NB4 (cell line): ENCODE measurements at regions not wholly inside any gene's neighbourhood (a gene's known extent, or its start where the extent isn't known, plus 50 kb on each side); places are given as distances from the start of the nearest gene placed in this dataset.

Experiments used
- DNase-seq: peaks from one replicate; pipeline ENCODE4 v3.0.0; 2010; ENCODE audit warnings: low read depth
- H3K4me3 ChIP-seq: one replicate; pipeline ENCODE4 v1.5.1; 2011; ENCODE audit warnings: mild to moderate bottlenecking, low read depth, low read length, moderate library complexity
- MYC ChIP-seq: IDR thresholded peaks from 2 replicates; pipeline ENCODE4 v1.6.1; 2011; ENCODE audit warnings: low read depth, low read length
- POLR2A ChIP-seq: IDR thresholded peaks from 2 replicates; pipeline ENCODE4 v1.6.1; 2011; ENCODE audit warnings: mild to moderate bottlenecking; ENCODE audit not compliant: insufficient read length; ENCODE audit errors: extremely low read depth
- TF ChIP-seq, protein P1 (sequence below): IDR thresholded peaks from one replicate; pipeline ENCODE4 v1.5.1; 2012; ENCODE audit warnings: low read depth, low read length
- TF ChIP-seq, protein P2 (sequence below): IDR thresholded peaks from 2 replicates; pipeline ENCODE4 v1.6.1; 2011; ENCODE audit warnings: low read depth, low read length

DNA sequence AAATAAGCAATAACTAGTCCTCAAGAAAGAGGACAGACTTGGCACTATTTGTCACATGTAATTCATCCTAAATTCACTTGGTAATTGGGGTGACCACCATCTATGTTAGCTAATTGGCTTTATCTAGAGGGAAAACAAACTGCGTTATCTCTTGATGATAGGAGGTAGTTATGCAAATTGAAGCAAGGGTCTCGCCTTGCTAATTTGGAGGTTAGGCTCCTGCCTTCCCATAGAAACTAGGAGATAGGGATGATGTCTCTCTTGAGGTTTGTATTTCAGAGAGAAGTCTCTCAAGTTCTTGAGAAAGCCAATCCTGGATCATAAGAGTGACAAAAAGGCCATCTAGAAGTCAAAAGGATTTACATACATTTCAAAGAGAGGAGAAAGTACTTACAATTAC lies 179.9 kb downstream of the SLITRK6 start:
- TF ChIP-seq, protein P1, sequence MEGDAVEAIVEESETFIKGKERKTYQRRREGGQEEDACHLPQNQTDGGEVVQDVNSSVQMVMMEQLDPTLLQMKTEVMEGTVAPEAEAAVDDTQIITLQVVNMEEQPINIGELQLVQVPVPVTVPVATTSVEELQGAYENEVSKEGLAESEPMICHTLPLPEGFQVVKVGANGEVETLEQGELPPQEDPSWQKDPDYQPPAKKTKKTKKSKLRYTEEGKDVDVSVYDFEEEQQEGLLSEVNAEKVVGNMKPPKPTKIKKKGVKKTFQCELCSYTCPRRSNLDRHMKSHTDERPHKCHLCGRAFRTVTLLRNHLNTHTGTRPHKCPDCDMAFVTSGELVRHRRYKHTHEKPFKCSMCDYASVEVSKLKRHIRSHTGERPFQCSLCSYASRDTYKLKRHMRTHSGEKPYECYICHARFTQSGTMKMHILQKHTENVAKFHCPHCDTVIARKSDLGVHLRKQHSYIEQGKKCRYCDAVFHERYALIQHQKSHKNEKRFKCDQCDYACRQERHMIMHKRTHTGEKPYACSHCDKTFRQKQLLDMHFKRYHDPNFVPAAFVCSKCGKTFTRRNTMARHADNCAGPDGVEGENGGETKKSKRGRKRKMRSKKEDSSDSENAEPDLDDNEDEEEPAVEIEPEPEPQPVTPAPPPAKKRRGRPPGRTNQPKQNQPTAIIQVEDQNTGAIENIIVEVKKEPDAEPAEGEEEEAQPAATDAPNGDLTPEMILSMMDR, result no peak
- no peak for TF ChIP-seq POLR2A
- TF ChIP-seq, protein P2, sequence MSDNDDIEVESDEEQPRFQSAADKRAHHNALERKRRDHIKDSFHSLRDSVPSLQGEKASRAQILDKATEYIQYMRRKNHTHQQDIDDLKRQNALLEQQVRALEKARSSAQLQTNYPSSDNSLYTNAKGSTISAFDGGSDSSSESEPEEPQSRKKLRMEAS, result no peak
- no peak for TF ChIP-seq MYC
- no peak for DNase-seq
- H3K4me3 ChIP-seq, result no peak overlapping the region

DNA sequence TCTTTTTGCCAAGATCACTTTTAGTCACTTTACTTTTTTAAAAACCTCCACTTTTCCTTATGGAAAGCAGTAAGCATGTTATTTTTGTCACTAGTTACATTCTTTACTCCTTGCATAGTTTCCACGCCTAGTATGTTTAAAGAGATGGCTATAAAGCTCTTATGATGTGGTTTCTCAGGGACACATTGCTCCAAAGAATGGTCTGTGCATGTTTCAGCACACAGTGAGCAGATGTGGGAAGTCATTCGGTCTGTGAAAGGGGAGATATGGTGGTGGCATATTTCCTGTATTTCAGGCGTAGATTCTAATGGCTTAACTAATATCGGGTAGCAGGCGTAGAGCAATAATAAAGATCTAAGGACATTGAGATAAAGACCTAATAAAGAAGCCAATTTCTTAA lies 180.7 kb downstream of the SLITRK6 start:
- TF ChIP-seq, protein P1, result no peak
- TF ChIP-seq, protein P2, result no peak
- TF ChIP-seq MYC (no peak), POLR2A (no peak)
- H3K4me3 ChIP-seq, result no peak overlapping the region
- DNase-seq, result no peak

DNA sequence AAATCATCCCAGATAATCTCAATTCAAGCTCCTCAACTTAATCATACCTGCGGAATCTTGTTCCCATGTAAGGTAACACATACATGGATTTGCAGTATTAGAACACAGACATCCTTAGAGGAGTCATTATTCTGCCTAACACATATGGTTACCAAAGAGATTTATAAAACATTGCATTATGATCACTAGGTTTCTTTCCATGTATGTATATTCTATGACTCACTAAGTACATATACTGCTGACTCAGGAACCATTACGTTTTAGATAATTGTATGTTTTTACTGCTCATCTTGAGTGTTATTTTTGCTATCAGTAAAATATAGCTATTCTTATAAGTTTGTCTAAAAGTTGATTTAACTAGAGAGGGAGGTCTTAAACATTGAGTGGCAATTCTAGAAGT lies 182.9 kb downstream of the SLITRK6 start:
- TF ChIP-seq POLR2A, result no peak
- TF ChIP-seq, protein P2, result no peak
- no peak for TF ChIP-seq MYC
- TF ChIP-seq, protein P1, result no peak
- DNase-seq, result no peak
- no peak overlapping the region for H3K4me3 ChIP-seq

DNA sequence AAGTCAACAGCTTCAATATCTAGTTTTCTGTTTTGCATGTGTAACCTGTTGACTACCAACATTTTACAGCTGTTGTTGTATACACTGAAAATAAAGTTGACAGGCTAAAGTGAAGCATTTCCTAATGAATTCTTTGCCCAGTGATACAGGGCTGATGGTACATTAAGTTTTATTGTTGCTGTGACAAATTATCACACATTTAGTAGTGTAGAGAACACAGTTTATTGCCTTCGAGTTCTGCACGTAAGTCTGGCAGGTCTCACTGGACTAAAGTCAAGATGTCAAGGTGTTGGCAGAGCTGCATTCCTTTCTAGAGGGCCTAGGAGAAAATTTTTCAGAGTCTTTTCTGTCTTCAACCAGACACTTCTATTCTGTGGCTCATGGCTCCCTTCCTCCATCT lies 184.2 kb downstream of the SLITRK6 start:
- TF ChIP-seq, protein P2, result no peak
- TF ChIP-seq MYC (no peak), POLR2A (no peak)
- TF ChIP-seq, protein P1, result no peak
- DNase-seq, result no peak

DNA sequence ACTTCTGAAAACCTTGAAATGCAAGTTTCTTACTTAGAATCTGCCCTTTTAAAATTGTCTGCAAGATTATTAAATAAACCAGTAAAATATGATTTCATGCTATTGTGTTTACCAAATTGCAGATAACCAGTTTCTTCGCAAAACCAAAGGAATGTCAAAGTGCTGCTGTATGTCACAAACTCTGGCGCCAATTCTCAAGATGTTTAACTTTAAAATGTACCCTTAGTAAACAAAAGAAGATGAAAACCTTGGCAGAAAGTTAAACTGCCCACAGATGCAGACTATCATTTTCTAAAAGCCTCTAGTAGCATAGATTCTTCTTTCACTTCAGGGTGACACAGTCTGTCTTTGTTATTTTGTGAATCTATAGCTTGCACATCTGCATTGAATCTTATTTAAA lies 189.2 kb downstream of the SLITRK6 start:
- no peak for TF ChIP-seq MYC
- TF ChIP-seq POLR2A, result no peak
- TF ChIP-seq, protein P2, result no peak
- TF ChIP-seq, protein P1, result no peak
- DNase-seq, result no peak

More for the DNA sequence above, 184.2 kb downstream of the SLITRK6 start:
- no peak overlapping the region for H3K4me3 ChIP-seq

More for the DNA sequence above, 189.2 kb downstream of the SLITRK6 start:
- no peak overlapping the region for H3K4me3 ChIP-seq
